Peyer's patch (tissue), 4 donors: ENCODE measurements at regions not wholly inside any gene's neighbourhood (a gene's known extent, or its start where the extent isn't known, plus 50 kb on each side); places are given as distances from the start of the nearest gene placed in this dataset.

ENCODE experiments used
- DNase-seq, 3 donors: peaks; one replicate each; pipeline ENCODE4 v3.0.0-alpha.2; 2017 to 2019
- H3K27ac ChIP-seq, 4 donors: fragments of 200-600 bp; sonication (generic); one replicate each; pipeline ENCODE4 v1.5.1; 2016 to 2019
- H3K27me3 ChIP-seq, 2 donors: fragments of 200-600 bp; sonication (generic); one replicate each; pipeline ENCODE4 v1.5.1; 2019
- H3K36me3 ChIP-seq, 3 donors: fragments of 200-600 bp; sonication (generic); one replicate each; pipeline ENCODE4 v1.5.1; 2016 to 2019
- H3K4me1 ChIP-seq, 4 donors: fragments of 200-600 bp; sonication (generic); one replicate each; pipeline ENCODE4 v1.5.1; 2016 to 2019
- H3K4me3 ChIP-seq, 4 donors: fragments of 200-600 bp; sonication (generic); 1 replicate in 3 of 4; 2 replicates in 1 of 4; pipeline ENCODE4 v1.5.1; 2016 to 2019; ENCODE audit warnings: mild to moderate bottlenecking in 1 of 4
- H3K9me3 ChIP-seq, 4 donors: fragments of 200-600 bp; sonication (generic); one replicate each; pipeline ENCODE4 v1.5.1; 2016 to 2019; ENCODE audit warnings: mild to moderate bottlenecking in 1 of 4
- POLR2A ChIP-seq, 2 donors: fragments of 450-650 bp; IDR thresholded peaks; one replicate each; pipeline ENCODE4 v1.5.1; 2017; ENCODE audit warnings: antibody characterized with exemption in 2 of 2, mild to moderate bottlenecking in 2 of 2, moderate library complexity in 2 of 2
- TF ChIP-seq, protein P1 (sequence below), 6 experiments: fragments of 450-650 bp in 4 of 6; fragments of 200-600 bp in 2 of 6; sonication (generic) in 1 of 6; IDR thresholded peaks; one replicate each; pipeline ENCODE4 v1.5.1; 2017 to 2019; ENCODE audit warnings: antibody characterized with exemption in 6 of 6, mild to moderate bottlenecking in 3 of 6, moderate library complexity in 1 of 6

DNA sequence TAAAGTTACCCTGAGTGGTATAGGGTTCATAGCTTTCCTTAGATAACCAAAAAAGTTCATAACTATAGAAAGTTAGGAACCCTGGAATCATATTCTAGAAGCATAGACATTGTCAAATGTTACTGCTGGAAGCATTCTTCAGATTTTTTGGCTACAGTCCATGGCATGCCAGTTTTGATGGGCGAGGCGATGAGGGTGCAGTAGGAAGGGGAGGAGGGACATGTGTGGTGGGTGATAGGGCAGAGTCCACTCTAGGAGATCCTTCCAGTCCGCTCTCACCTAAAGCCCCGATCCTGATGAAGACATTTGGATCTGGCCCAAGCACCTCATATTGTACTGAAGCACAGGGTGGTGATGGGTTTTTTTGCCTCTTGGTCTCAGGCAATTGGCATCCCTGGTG lies 91.8 kb downstream of the HRH4 start:
- H3K9me3 ChIP-seq = no peaks in the 10 kb centered on the region

DNA sequence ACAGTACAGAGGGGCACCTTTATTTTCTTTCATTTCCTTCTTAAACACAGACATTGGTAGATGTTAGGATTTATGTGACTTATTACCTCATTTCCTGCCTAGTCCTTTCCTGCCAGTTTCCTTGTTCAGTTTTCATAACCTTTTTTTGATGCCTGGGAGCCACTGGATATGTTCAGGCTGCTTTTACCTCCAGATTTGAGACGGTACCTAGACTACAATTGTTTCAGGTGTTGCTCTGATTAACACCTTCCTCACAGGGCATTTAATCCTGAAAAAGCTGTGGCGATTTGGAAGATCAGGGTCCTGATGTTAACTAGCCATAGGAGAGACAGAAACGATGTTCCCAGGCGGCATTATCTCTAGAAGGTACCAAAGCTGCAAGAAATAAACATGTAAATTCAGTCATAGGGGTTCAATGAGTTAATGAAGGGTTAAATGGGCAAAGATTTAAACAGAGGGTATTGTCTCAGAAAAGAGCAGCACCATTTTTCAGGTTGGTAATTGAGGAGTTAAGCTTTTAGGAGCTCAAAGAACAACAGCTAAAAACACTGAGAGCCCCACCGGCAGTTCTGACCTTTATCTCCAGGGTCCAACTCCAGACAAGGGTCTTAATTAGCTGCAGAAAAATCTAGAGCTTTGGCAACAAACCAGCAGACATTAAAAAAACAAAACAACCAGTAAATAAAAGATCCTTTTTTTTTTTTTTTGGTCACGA lies 93.3 kb downstream of the HRH4 start:
- no peaks in the 10 kb centered on the region for H3K27me3 ChIP-seq
- H3K4me3 ChIP-seq = no peak overlapping the region
- no peaks in the 10 kb centered on the region for H3K9me3 ChIP-seq
- no peaks in the 10 kb centered on the region for H3K4me1 ChIP-seq
- no peaks in the 10 kb centered on the region for H3K36me3 ChIP-seq
- DNase-seq = no peak
- no peak for TF ChIP-seq POLR2A (IDR thresholded peaks at IDR 0.05)
- TF ChIP-seq, protein P1, sequence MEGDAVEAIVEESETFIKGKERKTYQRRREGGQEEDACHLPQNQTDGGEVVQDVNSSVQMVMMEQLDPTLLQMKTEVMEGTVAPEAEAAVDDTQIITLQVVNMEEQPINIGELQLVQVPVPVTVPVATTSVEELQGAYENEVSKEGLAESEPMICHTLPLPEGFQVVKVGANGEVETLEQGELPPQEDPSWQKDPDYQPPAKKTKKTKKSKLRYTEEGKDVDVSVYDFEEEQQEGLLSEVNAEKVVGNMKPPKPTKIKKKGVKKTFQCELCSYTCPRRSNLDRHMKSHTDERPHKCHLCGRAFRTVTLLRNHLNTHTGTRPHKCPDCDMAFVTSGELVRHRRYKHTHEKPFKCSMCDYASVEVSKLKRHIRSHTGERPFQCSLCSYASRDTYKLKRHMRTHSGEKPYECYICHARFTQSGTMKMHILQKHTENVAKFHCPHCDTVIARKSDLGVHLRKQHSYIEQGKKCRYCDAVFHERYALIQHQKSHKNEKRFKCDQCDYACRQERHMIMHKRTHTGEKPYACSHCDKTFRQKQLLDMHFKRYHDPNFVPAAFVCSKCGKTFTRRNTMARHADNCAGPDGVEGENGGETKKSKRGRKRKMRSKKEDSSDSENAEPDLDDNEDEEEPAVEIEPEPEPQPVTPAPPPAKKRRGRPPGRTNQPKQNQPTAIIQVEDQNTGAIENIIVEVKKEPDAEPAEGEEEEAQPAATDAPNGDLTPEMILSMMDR (IDR thresholded peaks at IDR 0.05) = no peak
- H3K27ac ChIP-seq = no peak overlapping the region

More for the DNA sequence above, 91.8 kb downstream of the HRH4 start:
- DNase-seq = no peak
- TF ChIP-seq, protein P1 (IDR thresholded peaks at IDR 0.05) = no peak
- no peak for TF ChIP-seq POLR2A (IDR thresholded peaks at IDR 0.05)
- H3K4me3 ChIP-seq = no peak overlapping the region
- H3K27me3 ChIP-seq = no peaks in the 10 kb centered on the region
- no peaks in the 10 kb centered on the region for H3K36me3 ChIP-seq
- no peaks in the 10 kb centered on the region for H3K4me1 ChIP-seq
- H3K27ac ChIP-seq = no peak overlapping the region

DNA sequence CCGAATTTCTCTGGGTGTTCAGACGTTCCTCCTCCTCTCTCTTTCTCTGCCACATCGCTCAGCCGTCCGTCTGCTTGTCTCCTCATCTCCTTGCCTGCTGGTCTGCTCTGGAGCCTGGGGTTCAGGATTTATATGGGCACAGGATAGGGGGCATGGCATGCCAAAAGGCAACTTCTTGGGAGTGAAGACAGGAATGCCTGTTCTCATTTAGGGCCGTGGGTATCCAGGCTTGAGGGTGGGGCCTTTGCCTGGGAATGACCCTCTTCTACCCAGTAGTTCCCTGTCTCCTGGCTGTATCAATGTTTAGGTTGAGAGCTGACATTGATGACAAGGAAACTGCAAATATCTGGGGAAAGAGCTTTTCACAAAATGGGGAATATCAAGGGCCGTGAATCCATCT lies 98.0 kb downstream of the HRH4 start:
- Histone ChIP-seq H3K27ac (no peak overlapping the region), H3K4me3 (no peak overlapping the region), H3K27me3 (no peaks in the 10 kb centered on the region), H3K36me3 (no peaks in the 10 kb centered on the region), H3K9me3 (no peaks in the 10 kb centered on the region), H3K4me1 (no peaks in the 10 kb centered on the region)
- no peak for DNase-seq
- TF ChIP-seq, protein P1 (IDR thresholded peaks at IDR 0.05) = no peak
- TF ChIP-seq POLR2A (IDR thresholded peaks at IDR 0.05) = no peak

DNA sequence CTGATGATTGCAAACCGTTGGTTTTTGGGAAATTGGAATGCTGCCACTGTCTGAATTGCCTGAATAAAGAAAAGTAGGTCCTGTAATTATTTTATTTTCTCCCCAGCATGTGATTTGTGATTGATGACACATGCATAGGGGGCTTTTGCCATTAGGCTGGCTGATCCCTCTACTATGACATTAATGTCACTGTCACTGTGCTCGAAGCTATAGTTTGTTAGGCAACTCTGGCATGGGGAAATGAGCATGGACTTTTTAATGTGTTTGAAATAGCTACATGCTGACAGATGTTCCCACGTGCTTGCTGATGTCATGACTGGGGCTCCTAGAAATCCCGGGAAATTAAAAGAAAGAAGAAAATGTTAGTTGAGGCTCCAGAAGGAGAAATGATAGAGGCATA lies 99.1 kb downstream of the HRH4 start:
- no peaks in the 10 kb centered on the region for H3K4me1 ChIP-seq
- H3K36me3 ChIP-seq = no peaks in the 10 kb centered on the region
- TF ChIP-seq, protein P1 (IDR thresholded peaks at IDR 0.05) = no peak
- TF ChIP-seq POLR2A (IDR thresholded peaks at IDR 0.05) = no peak
- H3K4me3 ChIP-seq = no peak overlapping the region
- DNase-seq = no peak
- H3K9me3 ChIP-seq = no peaks in the 10 kb centered on the region
- no peak overlapping the region for H3K27ac ChIP-seq
- H3K27me3 ChIP-seq = no peaks in the 10 kb centered on the region

GRCh38 chr18:24560511-24560981 lies 100.1 kb downstream of the HRH4 start:
- no peak for DNase-seq
- no peaks in the 10 kb centered on the region for H3K27me3 ChIP-seq
- H3K9me3 ChIP-seq = no peaks in the 10 kb centered on the region
- H3K4me1 ChIP-seq = no peaks in the 10 kb centered on the region
- TF ChIP-seq POLR2A (IDR thresholded peaks at IDR 0.05) = no peak
- TF ChIP-seq, protein P1 (IDR thresholded peaks at IDR 0.05) = no peak
- no peak overlapping the region for H3K27ac ChIP-seq
- H3K36me3 ChIP-seq = no peaks in the 10 kb centered on the region
- no peak overlapping the region for H3K4me3 ChIP-seq
